Dermis microvascular lymphatic vessel endothelial cell (primary cell): ENCODE measurements at regions not wholly inside any gene's neighbourhood (a gene's known extent, or its start where the extent isn't known, plus 50 kb on each side); places are given as distances from the start of the nearest gene placed in this dataset.

Experiments
- DNase-seq, 2 donors: peaks; one replicate each; pipeline versions ENCODE4 v3.0.0 to v3.0.0-alpha.2; 2010; ENCODE audit warnings: low read depth in 2 of 2

DNA sequence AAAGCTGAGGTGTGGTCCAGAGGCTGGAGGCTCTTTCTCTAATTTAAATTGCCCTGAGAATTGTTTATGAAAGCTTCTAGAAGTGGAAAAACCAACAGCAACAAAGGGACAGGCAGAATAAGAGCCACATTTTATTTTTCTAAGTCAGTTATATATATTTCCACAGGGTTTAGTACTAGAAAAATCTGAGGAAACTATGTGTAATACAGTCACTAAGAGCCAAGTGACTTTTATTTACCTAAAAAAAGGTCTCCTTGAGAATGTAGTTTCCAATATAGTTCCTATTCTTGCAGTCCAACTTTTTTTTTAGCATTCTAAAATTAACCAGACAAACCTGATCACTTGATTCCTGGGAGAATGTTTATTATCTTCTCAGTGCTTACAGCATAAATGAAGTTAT, 296.6 kb upstream of the MYOCD start:
- no peak for DNase-seq

DNA sequence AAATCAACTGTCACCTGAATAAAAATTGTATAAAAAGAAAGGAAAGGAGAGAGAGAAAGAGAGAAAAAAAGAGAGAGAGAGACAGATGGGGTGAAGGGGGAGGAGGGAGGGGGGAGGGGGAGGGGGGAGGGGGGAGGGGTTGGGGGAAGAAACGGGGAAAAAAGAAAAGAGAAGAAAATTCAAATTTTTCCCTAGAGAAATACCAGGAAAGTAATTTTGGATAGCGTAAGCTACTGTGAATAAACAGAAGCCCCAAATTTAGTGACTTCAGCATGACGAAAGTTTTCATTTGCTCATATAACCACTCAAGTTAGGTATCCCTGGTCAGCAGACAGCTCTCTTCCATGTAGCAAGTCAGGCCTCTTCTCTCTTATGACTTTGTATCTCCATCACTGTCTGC, 289.4 kb upstream of the MYOCD start:
- DNase-seq: no peak

DNA sequence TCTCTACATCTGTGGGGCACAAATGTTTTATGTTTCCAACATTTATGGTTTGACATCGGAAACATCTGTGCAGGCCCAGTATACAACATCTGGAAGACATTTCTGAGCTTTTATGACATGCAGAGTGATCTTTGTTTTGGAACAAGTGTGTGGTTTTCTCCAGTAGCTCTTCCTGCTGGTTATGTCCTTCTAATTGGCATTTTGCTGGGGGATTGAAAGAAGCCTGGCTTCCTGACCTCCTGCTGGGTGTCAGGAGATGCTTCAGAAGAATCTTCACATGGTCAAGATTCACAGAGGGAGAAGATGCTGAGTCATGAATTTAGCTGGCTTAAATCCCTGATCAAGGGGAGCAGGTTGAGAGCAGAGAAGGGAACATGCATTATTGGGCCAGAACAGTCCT, 279.5 kb upstream of the MYOCD start:
- no peak for DNase-seq

DNA sequence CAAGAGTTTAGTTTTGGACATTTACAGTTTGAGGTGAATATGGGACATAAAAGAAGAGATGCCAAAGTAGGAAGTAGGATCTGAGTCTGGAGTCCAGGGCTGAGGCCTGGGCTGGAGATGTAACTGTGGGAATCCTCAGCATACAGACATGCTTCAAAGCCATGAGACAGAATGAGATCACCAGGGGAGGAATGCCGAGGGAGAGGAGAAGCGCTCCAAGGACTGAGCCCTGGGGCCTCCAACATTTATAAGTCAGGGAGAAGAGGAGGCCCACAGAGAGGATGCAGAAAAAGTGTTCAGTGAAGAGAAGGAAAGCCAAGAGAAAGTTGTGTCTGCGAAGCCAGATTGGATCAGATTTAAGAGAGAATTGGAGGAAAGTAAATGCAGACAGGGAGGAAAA, 277.5 kb upstream of the MYOCD start:
- no peak for DNase-seq

DNA sequence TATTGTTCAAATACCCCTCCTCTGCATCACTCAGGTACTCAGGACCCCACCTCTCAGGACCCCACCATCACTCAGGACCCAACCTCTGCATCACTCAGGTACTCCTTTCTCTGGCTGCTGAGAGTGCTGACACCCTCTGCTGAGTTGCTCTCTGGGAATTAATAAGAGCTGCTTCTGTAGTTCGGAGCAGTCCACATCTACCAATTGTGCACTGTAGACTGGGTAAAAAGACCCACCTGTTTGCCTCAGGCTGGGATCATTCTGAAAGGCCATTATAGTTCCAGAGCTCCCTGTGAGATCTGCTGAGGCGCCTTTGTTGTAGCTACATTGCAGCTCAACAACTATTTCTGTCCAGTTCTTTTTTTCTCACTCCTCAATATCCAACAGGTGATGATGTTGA, 276.3 kb upstream of the MYOCD start:
- no peak for DNase-seq

DNA sequence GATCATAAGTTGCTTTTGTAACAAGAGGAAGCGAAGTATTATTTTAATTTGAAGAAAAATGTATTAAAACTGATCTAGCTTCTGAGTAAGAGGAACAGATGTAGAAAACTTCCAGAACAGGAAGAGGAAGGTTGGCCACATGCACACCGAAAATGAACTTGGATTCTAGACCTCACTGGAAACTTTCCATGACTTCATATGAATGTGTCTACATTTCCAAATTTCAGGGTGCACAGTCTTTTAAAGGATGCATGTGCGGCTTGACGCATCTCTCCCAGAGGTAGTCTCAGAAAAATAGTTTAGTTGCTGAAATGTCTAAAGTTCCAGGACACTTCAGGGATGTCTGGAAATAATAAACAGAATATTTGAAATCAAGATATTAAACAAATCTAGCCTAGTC, 275.1 kb upstream of the MYOCD start:
- no peak for DNase-seq

DNA sequence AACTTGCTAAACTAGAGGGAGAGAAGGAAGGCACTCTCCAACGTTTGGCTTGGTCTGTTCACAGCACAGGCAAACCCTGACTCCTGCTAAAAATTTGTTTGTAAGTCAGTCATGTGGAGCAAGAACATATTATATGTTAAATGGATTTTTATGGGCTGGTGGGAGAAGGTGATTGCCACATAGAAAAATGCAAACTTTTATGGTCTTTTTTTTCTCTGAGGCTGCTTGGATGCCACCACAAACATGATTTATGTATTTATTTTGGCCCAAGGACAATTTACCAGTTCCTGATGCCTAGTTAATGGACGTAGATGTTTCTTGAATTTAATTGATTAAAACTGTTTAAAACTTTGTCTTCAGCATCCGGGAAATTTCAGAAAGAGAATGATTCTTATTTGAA, 274.2 kb upstream of the MYOCD start:
- no peak for DNase-seq

DNA sequence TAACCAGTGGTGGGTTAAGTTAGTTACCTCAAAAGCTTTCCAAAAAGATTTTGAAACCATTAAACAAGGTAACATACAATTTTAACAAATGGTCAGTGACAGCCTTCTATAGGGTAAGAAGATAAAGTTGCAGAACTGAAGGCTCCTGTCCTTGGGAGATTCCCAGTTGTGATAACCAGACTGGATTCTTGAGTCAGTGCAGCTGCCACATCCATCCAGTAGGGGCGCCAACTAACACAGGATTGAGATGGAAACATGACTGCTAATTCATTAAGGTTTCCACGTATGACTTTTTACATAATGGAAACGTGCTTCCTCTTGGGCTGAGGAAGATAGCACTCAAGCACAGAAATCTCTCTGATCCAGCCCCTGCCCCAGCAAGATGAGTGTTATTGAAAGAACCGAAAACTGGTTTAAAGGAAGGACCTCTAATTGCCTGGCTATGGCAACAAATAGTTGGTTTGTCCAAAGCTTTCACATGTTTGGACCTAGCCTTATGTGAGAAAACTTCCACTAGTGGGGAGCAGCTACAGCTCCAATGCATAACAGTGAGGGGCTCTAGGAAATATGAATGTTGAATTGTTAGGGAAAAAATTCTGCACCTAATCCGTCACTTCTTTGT, 269.8 kb upstream of the MYOCD start:
- DNase-seq: peak in 1 of 2 donors; percentile 17

DNA sequence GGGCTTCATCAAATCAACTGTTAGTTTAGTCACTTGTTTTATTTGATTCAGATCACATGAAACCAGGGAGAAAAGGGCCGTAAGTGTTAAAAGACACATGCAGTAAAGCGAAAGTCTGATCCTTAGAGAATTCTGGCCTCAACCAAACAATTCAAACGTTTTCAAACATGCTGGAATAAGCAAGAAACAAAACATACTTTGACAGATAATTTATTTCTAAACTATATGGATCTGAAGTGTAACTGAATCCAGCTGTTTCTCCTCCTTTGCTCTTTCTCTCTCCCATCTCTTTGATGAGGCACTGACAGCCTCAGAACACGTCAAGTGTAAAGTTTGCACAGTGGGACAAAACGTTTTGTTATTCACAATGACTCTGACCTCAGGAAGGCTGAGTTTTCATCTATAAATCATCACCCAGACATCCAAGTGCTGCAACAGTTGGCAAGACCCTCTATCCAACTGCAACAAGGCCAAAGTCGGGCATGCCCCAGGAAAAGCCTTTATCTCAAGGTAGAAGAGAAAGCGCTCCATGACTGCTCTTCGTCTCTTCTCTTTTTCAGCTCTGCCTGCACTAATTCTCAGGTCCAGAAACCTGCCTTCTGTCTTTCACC, 267.1 kb upstream of the MYOCD start:
- no peak for DNase-seq

DNA sequence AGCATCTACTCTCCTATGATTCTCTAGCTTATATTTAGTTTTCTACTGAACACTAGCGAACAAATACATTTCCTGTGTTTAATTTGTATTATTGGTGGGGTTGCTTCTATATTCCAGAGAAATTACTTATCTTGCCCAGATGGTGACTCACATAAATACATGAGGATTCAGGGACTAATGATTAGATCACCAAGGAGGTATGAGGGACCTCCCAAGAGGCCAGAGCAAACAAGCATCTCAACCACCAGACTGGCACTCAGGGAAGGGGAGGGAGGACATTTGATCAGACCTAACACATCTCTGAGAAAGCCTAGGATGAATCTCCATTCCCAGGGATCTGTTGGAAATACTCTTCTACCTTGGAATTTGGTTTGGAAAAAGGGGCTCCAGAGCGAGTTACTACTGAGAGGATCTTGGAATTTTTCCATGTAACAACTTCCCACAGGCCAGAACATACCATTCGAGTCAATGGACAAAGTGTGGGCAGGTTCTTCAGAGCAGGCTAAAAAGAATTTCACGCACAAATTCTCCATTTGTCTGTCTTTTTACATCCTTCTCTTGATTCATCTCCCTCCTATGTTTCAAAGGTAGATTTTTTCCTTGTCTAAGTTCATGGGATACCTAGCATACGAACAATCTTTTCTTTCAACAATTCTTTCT, 262.6 kb upstream of the MYOCD start:
- no peak for DNase-seq

DNA sequence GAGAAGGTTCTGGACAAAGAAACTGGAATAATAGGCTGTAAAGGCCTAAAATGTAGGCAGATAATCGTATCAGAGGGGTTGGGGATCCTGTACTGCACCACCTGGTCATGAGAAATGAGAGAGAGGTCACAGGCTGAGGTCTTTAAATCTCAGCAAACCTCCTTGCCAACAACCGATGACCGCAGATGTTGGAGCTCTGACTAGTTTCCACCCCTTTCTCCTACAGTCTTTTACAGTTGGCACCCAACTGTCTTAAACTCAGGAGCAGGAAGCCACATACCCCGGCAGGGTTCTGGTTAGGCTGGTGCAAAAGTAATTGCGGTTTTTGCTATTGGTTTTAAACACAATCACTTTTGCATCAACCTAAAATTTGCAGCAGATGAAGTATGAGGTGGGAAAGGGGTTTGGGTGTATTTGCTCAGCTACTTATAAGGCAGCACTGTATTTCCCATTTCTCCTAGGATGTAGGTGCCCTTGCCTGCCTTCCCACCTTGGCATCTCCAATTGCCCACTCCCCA, 261.8 kb upstream of the MYOCD start:
- DNase-seq: no peak

DNA sequence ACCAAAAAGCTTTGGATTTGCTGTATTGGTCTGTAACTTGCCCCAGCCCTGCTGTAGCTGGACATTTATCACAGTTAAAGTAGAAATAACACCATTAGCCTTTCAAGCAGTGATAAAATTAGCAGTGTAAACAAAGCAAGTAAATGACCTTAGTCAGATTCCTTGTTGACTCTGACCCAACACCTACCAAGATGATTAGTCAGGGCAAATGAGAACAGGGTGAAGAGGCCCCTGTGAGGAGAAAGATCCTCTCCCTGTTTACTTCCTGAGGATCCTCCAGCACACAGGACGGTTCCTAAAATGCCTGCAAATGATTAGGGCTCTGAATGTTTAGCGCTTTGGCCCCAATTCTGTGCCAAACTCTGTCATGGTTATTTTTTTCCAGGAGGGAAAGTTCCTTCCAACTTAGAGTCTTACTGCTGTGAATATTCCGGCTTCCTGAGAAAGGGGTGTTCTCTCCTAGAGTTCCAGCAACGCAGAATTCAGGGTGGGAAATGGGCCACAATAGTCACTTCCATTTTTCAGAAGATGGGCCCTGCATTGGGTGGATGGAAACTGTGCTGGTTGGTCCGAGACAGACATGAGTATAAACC, 259.0 kb upstream of the MYOCD start:
- no peak for DNase-seq

DNA sequence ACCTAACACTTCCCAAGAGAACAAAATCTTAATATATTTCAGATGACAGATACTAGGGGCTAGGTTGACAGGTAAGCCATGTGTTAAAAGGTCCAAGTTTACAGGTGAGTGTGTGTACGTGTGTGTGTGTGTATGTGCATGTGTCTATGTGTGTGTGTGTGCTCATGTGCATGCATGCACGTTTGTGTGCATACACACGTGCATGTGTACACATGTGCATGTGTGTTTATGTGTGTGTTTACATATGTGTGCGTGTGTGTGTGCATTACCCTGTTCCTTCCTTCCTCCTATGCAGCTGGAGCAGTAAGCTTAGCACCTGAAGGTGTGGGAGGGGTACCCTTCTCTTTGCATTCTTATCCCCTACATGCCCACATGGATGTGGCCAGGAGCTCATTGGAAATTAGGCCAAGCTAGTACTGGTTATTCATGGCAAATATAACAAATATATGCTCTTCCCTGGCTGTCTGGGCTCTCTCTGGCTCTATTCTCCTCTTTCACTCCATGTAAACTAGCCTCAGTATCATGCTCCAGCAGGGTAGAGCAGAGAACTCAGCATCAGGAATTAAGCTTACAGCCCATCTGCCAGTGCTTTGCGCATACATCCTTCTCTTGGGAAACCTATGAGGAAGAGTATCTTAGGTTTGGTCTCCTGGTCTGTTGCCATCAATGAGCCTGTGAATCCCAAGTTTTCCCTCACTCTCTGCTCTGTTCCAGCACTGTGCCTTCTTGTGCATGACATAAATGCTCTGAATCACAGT, 258.0 kb upstream of the MYOCD start:
- DNase-seq: no peak

DNA sequence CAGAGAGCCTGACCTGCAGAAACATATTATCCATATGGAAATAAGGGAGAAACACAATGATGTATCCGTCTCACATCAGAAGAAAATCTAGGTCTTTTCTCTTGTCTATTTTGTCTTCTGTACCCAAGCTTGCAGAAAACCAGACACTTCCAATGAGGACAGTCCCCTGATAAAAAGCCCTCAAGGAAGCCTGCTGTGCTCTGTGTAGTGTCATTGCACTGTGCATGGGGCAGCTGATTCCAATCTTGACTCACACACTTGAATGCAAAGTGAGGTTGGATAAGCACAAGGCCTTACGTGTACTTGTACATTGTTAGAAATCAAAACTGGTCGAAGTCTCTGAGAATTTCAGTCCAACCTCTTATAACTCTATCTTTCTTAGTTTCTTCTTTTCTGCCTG, 256.6 kb upstream of the MYOCD start:
- no peak for DNase-seq

DNA sequence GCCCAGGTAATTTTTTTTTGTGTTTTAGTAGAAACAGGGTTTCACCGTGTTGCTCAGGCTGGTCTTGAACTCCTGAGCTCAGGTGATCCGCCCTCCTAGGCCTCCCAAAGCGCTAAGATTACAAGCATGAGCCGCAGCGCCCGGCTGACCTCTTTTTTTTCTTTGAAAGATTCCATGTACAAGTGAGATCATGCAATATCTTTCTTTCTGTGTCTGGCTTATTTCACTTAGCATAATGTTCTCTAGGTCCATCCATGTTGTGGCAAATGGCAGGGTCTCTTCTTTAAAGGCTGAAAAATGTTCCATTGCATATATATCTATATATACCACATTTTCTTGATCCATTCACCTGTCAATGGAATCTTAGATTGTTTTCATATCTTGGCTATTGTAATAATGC, 255.0 kb upstream of the MYOCD start:
- no peak for DNase-seq

DNA sequence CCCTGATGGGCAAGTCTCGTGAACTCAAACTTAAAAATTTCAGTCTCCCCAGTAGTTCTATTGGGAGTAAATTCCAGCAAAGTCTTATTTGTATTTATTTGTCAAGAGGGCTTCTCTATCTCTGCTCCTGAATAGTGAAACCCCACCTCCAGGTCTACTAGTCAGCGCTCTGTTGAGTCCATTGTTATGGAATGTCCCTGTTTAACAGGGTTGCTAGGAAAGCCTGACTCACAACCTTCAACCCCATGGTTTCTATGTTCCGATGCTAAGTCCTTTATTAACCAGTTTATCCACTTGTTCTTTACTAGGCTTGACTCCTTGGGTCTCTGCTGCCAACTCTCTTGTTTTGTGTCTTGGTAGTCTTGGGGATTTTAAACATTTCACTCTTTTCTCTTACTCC, 250.7 kb upstream of the MYOCD start:
- no peak for DNase-seq

DNA sequence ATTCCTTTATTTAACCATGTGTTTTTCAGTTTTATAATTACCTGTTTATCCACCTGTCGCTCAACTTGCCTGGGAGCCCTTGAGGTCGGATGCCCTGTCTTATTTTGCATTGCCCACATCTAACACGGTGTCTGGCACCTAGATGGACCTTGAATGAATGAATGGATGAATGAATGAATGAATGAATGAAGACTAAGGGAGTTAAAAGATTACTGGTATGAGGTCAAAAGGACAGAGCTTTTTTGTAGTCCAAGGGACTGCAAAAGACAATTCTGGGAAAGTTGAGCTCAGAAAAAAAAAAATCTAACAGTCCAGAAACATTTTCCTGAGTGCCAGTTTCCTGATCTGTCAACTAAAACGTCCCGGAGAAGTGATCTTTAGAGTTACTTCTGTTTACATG, 244.6 kb upstream of the MYOCD start:
- DNase-seq: no peak

DNA sequence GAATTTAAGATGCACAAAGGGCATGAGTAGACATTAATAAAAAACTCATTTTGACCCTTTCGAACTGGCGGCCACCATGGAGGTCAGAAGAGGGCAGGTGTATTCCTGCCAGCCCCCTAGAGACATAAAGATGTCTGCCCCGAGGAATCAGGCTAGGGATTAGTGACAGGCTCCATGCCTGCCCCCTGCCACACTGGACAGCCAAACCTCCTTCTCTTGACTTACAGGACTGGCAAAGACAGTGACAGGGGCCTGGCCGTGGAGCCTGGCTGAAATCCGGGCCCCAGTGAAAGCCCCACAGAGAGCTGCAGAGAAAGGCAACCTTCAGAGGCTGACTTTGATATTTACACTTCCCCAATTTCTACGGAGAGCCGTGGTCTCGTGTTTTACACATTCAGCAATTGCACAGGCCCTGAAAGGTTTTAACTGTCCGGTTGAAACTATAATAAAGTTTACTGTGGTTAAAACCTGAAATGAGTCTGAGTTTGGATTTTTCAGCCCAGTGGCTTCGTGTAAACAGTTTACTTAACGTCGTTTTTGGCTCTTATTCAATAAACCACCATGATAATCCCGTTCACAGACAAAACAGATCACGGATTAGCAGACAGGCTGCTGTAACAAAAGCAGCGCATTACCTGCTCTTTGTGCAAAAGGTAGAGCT, 243.9 kb upstream of the MYOCD start:
- no peak for DNase-seq

DNA sequence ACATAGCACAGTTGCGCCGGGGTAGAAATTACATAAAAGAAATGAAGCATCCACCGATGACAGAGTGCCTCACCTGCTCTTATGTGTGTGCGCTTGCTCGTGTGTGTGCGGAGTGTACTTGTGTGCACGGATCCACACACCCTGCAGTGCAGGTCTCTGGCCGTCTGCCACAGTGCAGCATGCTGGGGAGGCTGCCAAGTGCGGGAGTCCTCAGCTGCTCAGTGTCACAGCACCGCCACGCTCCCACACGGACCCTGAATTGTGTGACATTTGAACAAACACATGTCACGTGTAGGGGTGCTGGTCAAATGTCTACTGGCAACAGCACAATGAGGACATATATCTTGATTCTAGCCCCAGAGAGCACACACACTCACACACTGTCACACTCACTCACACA, 243.0 kb upstream of the MYOCD start:
- DNase-seq: no peak

DNA sequence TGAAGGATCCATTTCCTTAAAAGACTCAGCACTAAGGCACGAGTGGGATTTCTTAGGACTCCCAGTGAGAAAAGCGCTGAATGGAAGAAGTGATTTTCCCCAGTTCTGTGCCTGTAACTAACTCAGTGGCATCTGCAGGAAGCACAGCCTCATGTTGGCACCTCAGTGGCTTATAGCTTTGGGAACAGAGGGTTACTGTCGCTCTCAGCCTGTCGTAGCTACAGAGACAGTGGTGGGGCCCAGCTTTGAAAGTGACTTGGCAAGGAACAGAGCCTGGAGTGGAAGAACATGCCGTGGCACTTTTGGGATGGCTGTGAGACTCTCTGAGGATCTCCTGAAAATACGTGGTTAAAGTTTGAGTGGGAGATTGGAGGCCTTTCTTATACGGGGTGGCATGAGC, 242.4 kb upstream of the MYOCD start:
- DNase-seq: no peak

DNA sequence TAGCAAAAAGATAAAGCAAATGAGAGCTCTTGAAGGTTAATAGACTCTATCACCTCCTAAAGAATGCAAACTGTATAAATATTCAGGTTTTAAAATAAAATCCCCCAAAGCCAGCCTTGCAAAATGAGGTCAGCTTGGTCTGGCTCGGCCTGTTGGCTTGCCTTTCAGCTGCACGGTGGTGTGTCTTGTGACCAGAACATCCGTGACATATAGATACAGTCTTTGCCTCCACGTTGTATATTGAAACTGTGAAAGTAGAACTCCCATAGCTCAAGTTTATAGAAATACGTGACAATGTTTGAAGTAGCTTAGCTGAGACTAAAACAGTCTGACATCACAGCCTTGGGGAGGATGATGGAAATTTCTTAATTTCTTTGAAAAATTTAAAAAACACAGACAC, 236.6 kb upstream of the MYOCD start:
- no peak for DNase-seq

DNA sequence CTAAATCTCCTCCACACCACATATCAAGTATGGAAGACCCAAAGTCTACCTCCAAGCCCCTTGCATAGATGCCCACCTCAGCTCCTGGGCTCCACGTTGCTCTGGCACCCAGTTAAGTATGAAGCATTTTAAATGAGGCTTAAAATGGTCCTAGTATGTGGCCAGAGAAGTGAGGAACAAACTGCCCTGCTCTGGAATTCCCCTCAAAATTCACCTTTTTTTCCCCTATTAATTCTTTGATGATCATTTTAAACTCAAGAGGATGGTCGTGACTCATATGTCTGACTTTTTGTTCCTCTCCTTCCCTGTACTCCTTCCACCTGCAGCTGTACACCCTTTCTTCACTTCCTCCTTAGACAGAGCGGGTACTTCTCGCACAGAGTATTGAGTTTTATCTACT, 234.5 kb upstream of the MYOCD start:
- no peak for DNase-seq
